Fibroblast of the conjunctiva (primary cell): ENCODE measurements at regions not wholly inside any gene's neighbourhood (a gene's known extent, or its start where the extent isn't known, plus 50 kb on each side); places are given as distances from the start of the nearest gene placed in this dataset.
"Not testable (repeated sequence)": the region's sequence is repeated elsewhere in the genome, so short reads cannot be mapped to it uniquely, and the experiment has no call there.

Experiments
- DNase-seq: peaks from one replicate; pipeline ENCODE4 v3.0.0-alpha.2; 2010; ENCODE audit warnings: low read depth

DNA sequence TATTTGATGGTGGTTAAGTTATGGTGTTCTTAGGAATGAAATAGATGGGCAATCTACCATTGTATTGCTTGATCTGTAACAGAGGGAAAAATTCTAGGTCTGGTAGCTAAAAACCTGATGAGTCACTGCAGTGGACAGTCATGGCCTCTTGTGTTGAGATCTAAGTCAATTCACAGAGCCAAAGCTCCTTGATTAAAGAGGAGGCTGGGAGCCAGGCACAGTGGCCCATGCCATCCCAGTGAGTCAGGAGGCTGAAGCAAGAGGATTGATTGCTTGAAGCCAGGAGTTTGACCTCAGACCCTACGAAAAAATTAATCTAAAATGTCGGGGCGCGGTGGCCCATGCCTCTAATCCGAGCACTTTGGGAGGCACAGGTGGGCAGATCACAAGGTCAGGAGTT lies 67.1 kb upstream of the KPNA3 start:
- peak; percentile 87 for DNase-seq

DNA sequence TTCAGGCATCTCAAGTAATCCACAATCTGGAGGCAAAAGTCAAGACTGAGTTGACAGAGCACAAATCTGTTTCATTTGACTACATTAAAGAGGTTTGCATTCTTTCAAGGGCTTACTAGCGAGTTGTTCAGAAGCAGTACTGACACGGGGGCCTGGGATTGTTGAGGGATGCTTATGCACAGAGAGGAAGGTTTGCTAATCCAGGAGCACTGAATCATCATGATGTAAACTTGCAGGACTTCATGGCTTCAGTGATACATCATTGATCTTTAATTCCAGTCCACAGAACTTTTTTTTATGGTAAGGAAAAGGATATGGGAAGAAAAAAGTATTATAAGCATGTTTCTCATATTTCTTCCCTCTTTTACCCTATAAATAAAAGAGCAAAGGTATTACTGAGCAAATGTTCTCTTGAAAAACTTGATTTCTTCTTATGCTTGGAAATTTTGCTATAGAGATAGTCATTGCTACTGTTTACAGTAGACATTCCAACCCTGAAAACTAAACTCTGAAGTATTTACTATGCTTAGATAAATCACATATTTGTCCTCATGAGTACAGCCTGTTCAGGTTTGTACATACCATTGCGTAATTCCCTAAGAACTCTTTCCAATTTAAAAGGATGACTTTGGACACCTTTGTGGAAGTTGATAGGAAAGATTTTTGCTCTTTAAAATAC lies 65.8 kb upstream of the KPNA3 start:
- DNase-seq: peak; percentile 93

DNA sequence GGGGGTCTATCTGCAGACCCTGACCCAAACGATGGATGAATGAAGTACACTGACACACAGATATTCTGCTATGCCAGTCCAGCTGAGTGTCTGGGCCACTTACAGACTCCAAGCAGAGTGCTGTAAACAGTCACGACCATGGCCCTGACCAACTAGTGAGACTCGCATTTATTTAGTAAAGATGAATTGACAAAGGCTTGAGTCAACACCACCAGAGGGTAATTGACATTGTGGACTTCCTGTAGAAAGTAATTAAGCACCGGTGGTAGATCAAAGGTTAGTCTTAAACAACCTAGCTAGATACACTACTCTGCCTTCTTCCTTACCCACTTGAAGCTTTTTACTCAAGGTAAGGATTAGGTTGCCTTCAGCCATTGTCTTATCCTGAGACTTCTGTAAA lies 63.4 kb upstream of the KPNA3 start:
- DNase-seq: no peak

DNA sequence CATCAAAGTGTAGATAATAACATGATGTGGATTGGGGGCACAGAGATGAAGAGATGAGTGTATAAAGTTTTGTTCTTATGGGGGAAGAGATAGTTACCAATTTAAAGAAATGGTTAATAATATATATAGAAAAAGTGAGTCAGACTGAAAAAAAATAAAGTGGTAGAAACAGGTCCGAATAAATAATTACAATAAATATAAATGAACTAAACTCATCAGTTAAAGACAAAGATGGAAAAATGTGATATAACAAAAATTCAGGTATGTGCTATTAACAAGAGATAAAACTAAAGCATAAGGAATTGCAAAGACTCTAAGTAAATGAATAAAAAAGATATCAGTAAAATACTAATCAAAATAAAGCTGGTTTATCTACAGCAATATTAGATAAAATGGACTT lies 61.1 kb upstream of the KPNA3 start:
- DNase-seq: no peak

DNA sequence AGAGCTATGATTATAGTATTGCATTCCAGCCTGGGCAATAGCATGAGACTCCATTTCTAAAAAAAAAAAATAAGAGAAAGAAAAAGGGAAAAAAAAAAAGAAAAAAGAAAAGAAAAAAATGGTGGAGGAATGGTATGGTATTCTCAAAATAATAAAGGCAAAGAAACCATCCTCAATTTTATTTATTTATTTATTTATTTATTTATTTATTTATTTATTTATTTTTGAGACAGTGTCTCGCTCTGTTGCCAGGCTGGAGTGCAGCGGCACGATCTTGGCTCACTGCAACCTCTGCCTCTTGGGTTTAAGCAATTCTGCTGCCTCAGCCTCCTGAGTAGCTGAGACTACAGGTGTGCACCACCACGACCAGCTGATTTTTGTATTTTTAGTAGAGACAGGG lies 60.0 kb upstream of the KPNA3 start:
- DNase-seq: not testable (repeated sequence)

DNA sequence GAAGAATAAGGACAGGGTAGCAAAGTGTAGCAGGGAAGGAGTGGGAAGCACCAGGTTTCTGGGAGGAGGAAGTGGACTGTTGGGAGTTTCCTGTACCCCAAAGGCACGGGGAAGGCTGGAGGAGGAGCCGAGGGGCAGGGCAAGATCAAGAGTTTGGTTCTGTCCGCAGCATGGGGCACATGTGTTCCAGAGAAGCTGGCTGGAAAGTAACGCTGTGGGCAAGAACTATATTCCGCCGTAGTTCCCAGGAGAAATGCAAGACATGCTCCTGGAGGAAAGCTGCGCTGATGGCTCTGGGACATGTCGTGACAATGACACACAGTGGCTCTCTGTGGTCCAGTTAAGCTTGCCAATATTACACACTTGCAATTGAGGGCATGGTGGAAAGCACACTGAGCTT lies 51.7 kb upstream of the KPNA3 start:
- no peak for DNase-seq
